Activated B cell treated with CpG ODN at 0.5 μM for 24 hours (primary cell): ENCODE measurements at regions not wholly inside any gene's neighbourhood (a gene's known extent, or its start where the extent isn't known, plus 50 kb on each side); places are given as distances from the start of the nearest gene placed in this dataset.

Source experiments
- ATAC-seq: fragments of 200-7000 bp; cut with Tn5 transposase; one replicate; pipeline ENCODE4 v1.10.0; 2021; ENCODE audit warnings: low read depth, mild to moderate bottlenecking, moderate library complexity
- CTCF ChIA-PET: fragments of 350-600 bp; sonication (Branson Sonifier 250); formaldehyde crosslinking; loops from one replicate; lab custom pipeline; 2021; ENCODE audit warnings: antibody characterized with exemption; lab: Charles Lee
- POLR2A ChIA-PET: fragments of 350-600 bp; sonication (Branson Sonifier 250); formaldehyde crosslinking; loops from one replicate; lab custom pipeline; 2021; ENCODE audit warnings: antibody characterized with exemption; lab: Charles Lee
- DNase-seq: peaks from one replicate; pipeline ENCODE4 v3.0.0; 2022
- H3K27ac Mint-ChIP-seq: one replicate; pipeline ENCODE4 v1.8.0; 2020; ENCODE audit warnings: mixed read lengths
- H3K27me3 Mint-ChIP-seq: one replicate; pipeline ENCODE4 v1.8.0; 2021; ENCODE audit warnings: mixed read lengths
- H3K36me3 Mint-ChIP-seq: one replicate; pipeline ENCODE4 v1.8.0; 2021; ENCODE audit warnings: low read depth, mixed read lengths
- H3K4me1 Mint-ChIP-seq: one replicate; pipeline ENCODE4 v1.8.0; 2021; ENCODE audit warnings: mixed read lengths
- H3K4me3 Mint-ChIP-seq: one replicate; pipeline ENCODE4 v1.8.0; 2020; ENCODE audit warnings: mild to moderate bottlenecking, mixed read lengths
- H3K9me3 Mint-ChIP-seq: one replicate; pipeline ENCODE4 v1.8.0; 2020; ENCODE audit warnings: mixed read lengths
- CTCF ChIP-seq: fragments of 200-600 bp; IDR thresholded peaks from one replicate; pipeline ENCODE4 v1.8.0; 2022; ENCODE audit warnings: antibody characterized with exemption, mild to moderate bottlenecking
- intact Hi-C: fragments of 100-400 bp; cut with micrococcal nuclease; formaldehyde crosslinking; loops from one replicate; pipeline ENCODE4 v1.15.1; 2024

- intact Hi-C loops: no loop called here
- TF ChIP-seq CTCF: no peak
- Mint-ChIP-seq H3K27me3 (peaks cover 7% of the 10 kb centered on the region), H3K4me1 (no peaks in the 10 kb centered on the region), H3K4me3 (no peak overlapping the region), H3K36me3 (no peaks in the 10 kb centered on the region), H3K9me3 (no peaks in the 10 kb centered on the region), H3K27ac (no peak overlapping the region)
- ChIA-PET CTCF (no interaction called here), POLR2A (no interaction called here)
- ATAC-seq: no peak
- DNase-seq: no peak
Measured at GRCh38 chr15:94723801-94724200, 492.4 kb downstream of the MCTP2 start.

GRCh38 chr15:94731286-94731685 is 499.9 kb downstream of the MCTP2 start:
- Mint-ChIP-seq H3K4me3 (no peak overlapping the region), H3K27ac (no peak overlapping the region), H3K4me1 (no peaks in the 10 kb centered on the region), H3K27me3 (no peaks in the 10 kb centered on the region), H3K36me3 (no peaks in the 10 kb centered on the region), H3K9me3 (no peaks in the 10 kb centered on the region)
- ATAC-seq: no peak
- no peak for DNase-seq
- POLR2A ChIA-PET: no interaction called here
- CTCF ChIA-PET: no interaction called here
- intact Hi-C loops: no loop called here
- TF ChIP-seq CTCF: no peak

GRCh38 chr15:94734460-94734859 is 503.1 kb downstream of the MCTP2 start:
- no peak for DNase-seq

GRCh38 chr15:94736236-94736635 is 504.9 kb downstream of the MCTP2 start:
- POLR2A ChIA-PET: no interaction called here
- TF ChIP-seq CTCF: no peak

More at GRCh38 chr15:94734460-94734859, 503.1 kb downstream of the MCTP2 start:
- Mint-ChIP-seq H3K4me3 (no peak overlapping the region), H3K36me3 (no peaks in the 10 kb centered on the region), H3K4me1 (no peaks in the 10 kb centered on the region), H3K27me3 (no peaks in the 10 kb centered on the region), H3K27ac (no peak overlapping the region), H3K9me3 (no peaks in the 10 kb centered on the region)
- intact Hi-C loops: no loop called here
- ChIA-PET CTCF (no interaction called here), POLR2A (no interaction called here)
- no peak for ATAC-seq
- no peak for TF ChIP-seq CTCF

GRCh38 chr15:94739639-94740038 is 508.3 kb downstream of the MCTP2 start:
- intact Hi-C loops: no loop called here
- Mint-ChIP-seq H3K27ac (no peak overlapping the region), H3K27me3 (no peaks in the 10 kb centered on the region), H3K4me3 (no peak overlapping the region), H3K9me3 (no peaks in the 10 kb centered on the region), H3K36me3 (no peaks in the 10 kb centered on the region), H3K4me1 (no peaks in the 10 kb centered on the region)
- TF ChIP-seq CTCF: no peak
- ChIA-PET POLR2A (no interaction called here), CTCF (no interaction called here)
- no peak for ATAC-seq
- no peak for DNase-seq

More at GRCh38 chr15:94736236-94736635, 504.9 kb downstream of the MCTP2 start:
- Mint-ChIP-seq H3K36me3 (no peaks in the 10 kb centered on the region), H3K9me3 (no peaks in the 10 kb centered on the region), H3K4me1 (no peaks in the 10 kb centered on the region), H3K27me3 (no peaks in the 10 kb centered on the region), H3K27ac (no peak overlapping the region), H3K4me3 (no peak overlapping the region)
- intact Hi-C loops: no loop called here
- DNase-seq: no peak
- no peak for ATAC-seq
- CTCF ChIA-PET: no interaction called here
